ENCODE measurements at regions not wholly inside any gene's neighbourhood (a gene's known extent, or its start where the extent isn't known, plus 50 kb on each side); places are given as distances from the start of the nearest gene placed in this dataset.

GRCh38 chr6:166806217-166806838 is 150.0 kb downstream of the RNASET2 start:
- Histone ChIP-seq H3K27me3 (ENCODE audit: low read depth) (no peaks in the 10 kb centered on the region), H3K27ac (no peak overlapping the region), H3K4me3 (no peak overlapping the region), H3K4me1 (no peaks in the 10 kb centered on the region), H3K9me3 (peaks cover 28% of the 10 kb centered on the region), H3K36me3 (no peaks in the 10 kb centered on the region)
- no peak for DNase-seq
- no peak for ATAC-seq
- intact Hi-C loops (cut with DNase I) = no loop called here
- TF ChIP-seq, protein P1, sequence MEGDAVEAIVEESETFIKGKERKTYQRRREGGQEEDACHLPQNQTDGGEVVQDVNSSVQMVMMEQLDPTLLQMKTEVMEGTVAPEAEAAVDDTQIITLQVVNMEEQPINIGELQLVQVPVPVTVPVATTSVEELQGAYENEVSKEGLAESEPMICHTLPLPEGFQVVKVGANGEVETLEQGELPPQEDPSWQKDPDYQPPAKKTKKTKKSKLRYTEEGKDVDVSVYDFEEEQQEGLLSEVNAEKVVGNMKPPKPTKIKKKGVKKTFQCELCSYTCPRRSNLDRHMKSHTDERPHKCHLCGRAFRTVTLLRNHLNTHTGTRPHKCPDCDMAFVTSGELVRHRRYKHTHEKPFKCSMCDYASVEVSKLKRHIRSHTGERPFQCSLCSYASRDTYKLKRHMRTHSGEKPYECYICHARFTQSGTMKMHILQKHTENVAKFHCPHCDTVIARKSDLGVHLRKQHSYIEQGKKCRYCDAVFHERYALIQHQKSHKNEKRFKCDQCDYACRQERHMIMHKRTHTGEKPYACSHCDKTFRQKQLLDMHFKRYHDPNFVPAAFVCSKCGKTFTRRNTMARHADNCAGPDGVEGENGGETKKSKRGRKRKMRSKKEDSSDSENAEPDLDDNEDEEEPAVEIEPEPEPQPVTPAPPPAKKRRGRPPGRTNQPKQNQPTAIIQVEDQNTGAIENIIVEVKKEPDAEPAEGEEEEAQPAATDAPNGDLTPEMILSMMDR (IDR thresholded peaks at IDR 0.05) = no peak

DNA sequence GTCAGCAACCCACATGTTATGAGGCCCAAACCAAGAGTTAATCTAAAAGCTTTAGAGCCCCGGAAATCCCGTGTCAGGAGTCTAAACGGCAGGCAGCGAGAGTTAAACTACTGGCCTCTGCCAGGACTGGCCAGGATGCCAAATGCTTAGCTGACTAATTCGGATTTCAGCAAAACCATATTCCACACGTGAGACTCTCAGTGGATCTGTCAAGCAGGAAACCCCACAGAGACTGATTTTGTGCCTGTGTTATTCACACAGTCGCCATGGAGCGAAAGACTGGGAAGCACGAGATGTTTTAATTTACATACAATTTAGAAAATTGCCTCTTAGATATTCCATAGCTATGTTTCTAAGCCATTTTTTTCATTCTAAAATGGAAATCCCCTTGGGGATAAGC is 152.9 kb downstream of the RNASET2 start:
- H3K27me3 ChIP-seq (ENCODE audit: low read depth) = no peaks in the 10 kb centered on the region
- ATAC-seq (no peak), DNase-seq (no peak)
- H3K27ac ChIP-seq = no peak overlapping the region
- TF ChIP-seq, protein P1 (IDR thresholded peaks at IDR 0.05) = no peak
- intact Hi-C loops (cut with DNase I) = no loop called here
- H3K9me3 ChIP-seq = peaks cover 28% of the 10 kb centered on the region
- H3K36me3 ChIP-seq = no peaks in the 10 kb centered on the region
- no peaks in the 10 kb centered on the region for H3K4me1 ChIP-seq
- no peak overlapping the region for H3K4me3 ChIP-seq

DNA sequence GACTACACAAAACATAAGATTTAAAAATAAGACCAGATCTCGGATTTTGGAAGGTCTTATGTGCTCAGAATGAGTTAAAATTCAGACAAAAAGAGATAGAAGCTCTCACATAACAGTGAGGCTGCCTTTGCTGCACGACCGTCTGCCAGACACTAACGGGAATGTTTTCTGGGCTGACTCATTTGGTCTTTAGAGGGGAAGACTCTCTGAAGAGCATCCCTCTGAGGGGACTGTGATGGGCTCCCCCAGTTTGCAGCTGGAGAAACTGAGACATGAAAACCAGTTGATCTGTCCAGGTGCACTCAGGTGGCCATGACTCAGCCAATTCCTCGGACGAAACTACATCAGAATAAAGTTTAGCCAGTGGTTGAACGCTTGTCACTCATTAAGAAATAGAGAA is 153.9 kb downstream of the RNASET2 start:
- no peak overlapping the region for H3K27ac ChIP-seq
- intact Hi-C loops (cut with DNase I) = no loop called here
- H3K4me1 ChIP-seq = no peaks in the 10 kb centered on the region
- ATAC-seq (no peak), DNase-seq (no peak)
- H3K4me3 ChIP-seq = no peak overlapping the region
- H3K27me3 ChIP-seq (ENCODE audit: low read depth) = no peaks in the 10 kb centered on the region
- H3K36me3 ChIP-seq = no peaks in the 10 kb centered on the region
- TF ChIP-seq, protein P1 (IDR thresholded peaks at IDR 0.05) = no peak
- H3K9me3 ChIP-seq = peaks cover 25% of the 10 kb centered on the region

- ATAC-seq (no peak), DNase-seq (no peak)
- H3K27me3 ChIP-seq (ENCODE audit: low read depth) = no peaks in the 10 kb centered on the region
- H3K4me3 ChIP-seq = no peak overlapping the region
- peaks cover 2% of the 10 kb centered on the region for H3K9me3 ChIP-seq
- H3K36me3 ChIP-seq = no peaks in the 10 kb centered on the region
- H3K27ac ChIP-seq = no peak overlapping the region
- H3K4me1 ChIP-seq = no peaks in the 10 kb centered on the region
- intact Hi-C loops (cut with DNase I) = no loop called here
- TF ChIP-seq, protein P1 (IDR thresholded peaks at IDR 0.05) = no peak
Measured at GRCh38 chr6:166800137-166800536, 156.2 kb downstream of the RNASET2 start.

- intact Hi-C loops (cut with DNase I) = no loop called here
- no peak for ATAC-seq
- Histone ChIP-seq H3K4me1 (no peaks in the 10 kb centered on the region), H3K9me3 (no peaks in the 10 kb centered on the region), H3K27ac (no peak overlapping the region), H3K4me3 (no peak overlapping the region), H3K36me3 (no peaks in the 10 kb centered on the region), H3K27me3 (ENCODE audit: low read depth) (no peaks in the 10 kb centered on the region)
- no peak for DNase-seq
- TF ChIP-seq, protein P1 (IDR thresholded peaks at IDR 0.05) = no peak
Measured at GRCh38 chr6:166798652-166799051, 157.7 kb downstream of the RNASET2 start.
